SKM-1 (cell line): ENCODE measurements at regions not wholly inside any gene's neighbourhood (a gene's known extent, or its start where the extent isn't known, plus 50 kb on each side); places are given as distances from the start of the nearest gene placed in this dataset.
A peak's percentile ranks its signal among the peaks of the same experiment; 100 is the strongest.

ENCODE experiments used
- DNase-seq: peaks from one replicate; lab custom pipeline; 2025; ENCODE audit not compliant: unreplicated experiment; lab: John Stamatoyannopoulos, UW

GRCh38 chr1:81234237-81234636, 566.5 kb upstream of the ADGRL2 start:
- no peak for DNase-seq

- DNase-seq: no peak
These were observed 567.1 kb upstream of the ADGRL2 start for GRCh38 chr1:81233591-81233990.

GRCh38 chr1:81232420-81232819, 568.3 kb upstream of the ADGRL2 start:
- no peak for DNase-seq

GRCh38 chr1:81231729-81232038, 569.0 kb upstream of the ADGRL2 start:
- DNase-seq: no peak

- DNase-seq: no peak
These were observed 569.6 kb upstream of the ADGRL2 start for GRCh38 chr1:81230983-81231728.

GRCh38 chr1:81228926-81229325, 571.8 kb upstream of the ADGRL2 start:
- no peak for DNase-seq

GRCh38 chr1:81226603-81226928, 574.2 kb upstream of the ADGRL2 start:
- no peak for DNase-seq

- no peak for DNase-seq
These were observed 574.7 kb upstream of the ADGRL2 start for GRCh38 chr1:81225789-81226602.

GRCh38 chr1:81224222-81224621, 576.5 kb upstream of the ADGRL2 start:
- no peak for DNase-seq

GRCh38 chr1:81221564-81221963, 579.2 kb upstream of the ADGRL2 start:
- DNase-seq: no peak

GRCh38 chr1:81220614-81221071, 580.1 kb upstream of the ADGRL2 start:
- no peak for DNase-seq

GRCh38 chr1:81217058-81217457, 583.7 kb upstream of the ADGRL2 start:
- DNase-seq: no peak

- DNase-seq: peak; percentile 27
These were observed 587.5 kb upstream of the ADGRL2 start for GRCh38 chr1:81213279-81213678.

- DNase-seq: no peak
These were observed 591.3 kb upstream of the ADGRL2 start for GRCh38 chr1:81209461-81209860.

GRCh38 chr1:81208441-81208840, 592.3 kb upstream of the ADGRL2 start:
- DNase-seq: peak; percentile 83

- no peak for DNase-seq
These were observed 594.8 kb upstream of the ADGRL2 start for GRCh38 chr1:81205956-81206355.

- no peak for DNase-seq
These were observed 599.0 kb upstream of the ADGRL2 start for GRCh38 chr1:81201779-81202178.

GRCh38 chr1:81197591-81197990, 603.1 kb upstream of the ADGRL2 start:
- no peak for DNase-seq

GRCh38 chr1:81192647-81193642, 607.8 kb upstream of the ADGRL2 start:
- DNase-seq: no peak

- no peak for DNase-seq
These were observed 610.7 kb upstream of the ADGRL2 start for GRCh38 chr1:81190003-81190402.

- no peak for DNase-seq
These were observed 613.1 kb upstream of the ADGRL2 start for GRCh38 chr1:81187635-81188034.
